Activated T-helper 1 cell treated with anti-CD3 and anti-CD28 coated beads, Interleukin-12 subunit alpha, Interleukin-12 subunit beta, Interleukin-2, Interleukin-4 antibody, amounts not matched to agents 30 ng/mL and 10 ng/mL and 1 ng/mL, durations not matched to agents 14 hours and 24 hours and 36 hours (primary cell): ENCODE measurements at regions not wholly inside any gene's neighbourhood (a gene's known extent, or its start where the extent isn't known, plus 50 kb on each side); places are given as distances from the start of the nearest gene placed in this dataset.
"Not testable (repeated sequence)": the region's sequence is repeated elsewhere in the genome, so short reads cannot be mapped to it uniquely, and the experiment has no call there.

Experiments
- DNase-seq: peaks from one replicate; pipeline ENCODE4 v3.0.0; 2021; ENCODE audit warnings: low spot score
- H3K27ac Mint-ChIP-seq: one replicate; pipeline ENCODE4 v1.8.0; 2021; ENCODE audit warnings: mild to moderate bottlenecking, mixed read lengths
- H3K27me3 Mint-ChIP-seq: one replicate; pipeline ENCODE4 v1.8.0; 2022; ENCODE audit warnings: mild to moderate bottlenecking, moderate library complexity, mixed read lengths; ENCODE audit not compliant: insufficient read depth
- H3K36me3 Mint-ChIP-seq: one replicate; pipeline ENCODE4 v1.8.0; 2021; ENCODE audit warnings: low read depth, mixed read lengths
- H3K4me1 Mint-ChIP-seq: one replicate; pipeline ENCODE4 v1.8.0; 2021; ENCODE audit warnings: low read depth, mixed read lengths
- H3K4me3 Mint-ChIP-seq: one replicate; pipeline ENCODE4 v1.8.0; 2021; ENCODE audit warnings: mild to moderate bottlenecking, moderate library complexity, mixed read lengths
- H3K9me3 Mint-ChIP-seq: one replicate; pipeline ENCODE4 v1.8.0; 2021; ENCODE audit warnings: mixed read lengths
- intact Hi-C: fragments of 100-400 bp; cut with micrococcal nuclease; formaldehyde crosslinking; loops from one replicate; pipeline ENCODE4 v1.15.1; 2024

DNA sequence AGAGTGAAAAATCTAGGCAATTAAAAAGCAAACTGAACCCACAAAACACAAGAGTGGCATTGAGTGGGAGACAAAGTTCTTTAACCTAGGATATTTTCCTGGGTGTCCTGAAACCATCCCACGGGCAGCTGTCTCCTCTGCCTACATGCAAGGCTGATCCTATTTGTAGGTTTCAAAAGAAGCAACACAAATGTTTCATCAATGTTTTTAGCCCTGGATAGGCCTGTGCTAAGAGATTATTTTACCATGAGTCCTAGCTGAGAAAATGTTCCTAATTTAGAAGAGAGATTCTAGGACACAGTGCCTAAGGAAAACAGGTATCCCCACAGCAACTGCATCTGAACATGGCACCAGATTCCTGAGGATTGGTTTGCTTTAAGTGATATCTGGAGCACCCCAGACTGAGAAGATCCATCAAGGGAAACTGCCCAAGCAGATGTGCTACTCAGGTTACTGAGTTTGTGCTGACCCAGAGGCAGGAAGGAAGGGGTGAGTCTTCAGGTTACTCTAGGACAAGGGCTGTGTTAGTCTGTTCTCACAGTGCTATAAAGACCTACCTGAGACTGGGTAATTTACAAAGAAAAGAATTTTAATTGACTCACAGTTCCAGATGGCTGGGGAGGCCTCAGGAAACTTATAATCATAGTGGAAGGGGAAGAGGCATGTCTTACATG, 111.6 kb upstream of the UST start:
- no peak for DNase-seq
- no peaks in the 10 kb centered on the region for H3K9me3 Mint-ChIP-seq
- H3K4me1 Mint-ChIP-seq: peaks cover 8% of the 10 kb centered on the region
- peaks cover 5% of the 10 kb centered on the region for H3K27me3 Mint-ChIP-seq
- intact Hi-C loops: no loop called here
- H3K4me3 Mint-ChIP-seq: no peak overlapping the region
- peak overlapping the region; percentile 9 for H3K27ac Mint-ChIP-seq
- no peaks in the 10 kb centered on the region for H3K36me3 Mint-ChIP-seq

DNA sequence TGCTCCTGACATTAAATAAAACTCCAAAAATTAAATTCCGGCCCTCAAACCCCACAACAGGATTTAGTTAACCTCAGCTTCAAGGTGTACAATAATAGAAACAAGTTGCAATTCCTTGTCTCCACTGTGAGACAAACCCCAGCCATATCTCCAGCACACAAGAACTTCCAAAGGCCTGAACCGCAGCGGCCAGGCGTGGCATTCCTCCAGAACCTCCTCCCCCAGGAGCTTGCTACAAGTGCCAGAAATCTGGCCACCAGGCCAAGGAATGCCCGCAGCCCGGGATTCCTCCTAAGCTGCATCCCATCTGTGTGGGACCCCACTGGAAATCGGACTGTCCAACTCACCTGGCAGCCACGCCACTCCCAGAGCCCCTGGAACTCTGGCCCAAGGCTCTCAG, 105.0 kb upstream of the UST start:
- H3K4me1 Mint-ChIP-seq, H3K27me3 Mint-ChIP-seq, intact Hi-C loops, H3K4me3 Mint-ChIP-seq, H3K9me3 Mint-ChIP-seq, DNase-seq, H3K27ac Mint-ChIP-seq, H3K36me3 Mint-ChIP-seq: not testable (repeated sequence)

DNA sequence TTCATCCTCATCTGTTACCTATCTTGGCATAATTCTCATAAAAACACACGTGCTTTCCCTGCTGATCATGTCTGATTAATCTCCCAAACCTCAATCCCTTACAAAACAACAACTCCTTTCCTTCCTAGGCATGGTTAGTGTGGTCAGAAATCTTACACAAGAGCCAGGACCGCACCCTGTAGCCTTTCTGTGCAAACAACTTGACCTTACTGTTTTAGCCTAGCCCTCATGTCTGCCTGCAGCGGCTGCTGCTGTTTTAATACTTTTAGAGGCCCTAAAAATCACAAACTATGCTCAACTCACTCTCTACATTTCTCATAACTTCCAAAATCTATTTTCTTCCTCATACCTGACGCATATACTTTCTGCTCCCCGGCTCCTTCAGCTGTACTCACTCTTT, 103.6 kb upstream of the UST start:
- H3K9me3 Mint-ChIP-seq, H3K36me3 Mint-ChIP-seq, H3K4me3 Mint-ChIP-seq, H3K4me1 Mint-ChIP-seq, H3K27ac Mint-ChIP-seq, H3K27me3 Mint-ChIP-seq, DNase-seq, intact Hi-C loops: not testable (repeated sequence)

DNA sequence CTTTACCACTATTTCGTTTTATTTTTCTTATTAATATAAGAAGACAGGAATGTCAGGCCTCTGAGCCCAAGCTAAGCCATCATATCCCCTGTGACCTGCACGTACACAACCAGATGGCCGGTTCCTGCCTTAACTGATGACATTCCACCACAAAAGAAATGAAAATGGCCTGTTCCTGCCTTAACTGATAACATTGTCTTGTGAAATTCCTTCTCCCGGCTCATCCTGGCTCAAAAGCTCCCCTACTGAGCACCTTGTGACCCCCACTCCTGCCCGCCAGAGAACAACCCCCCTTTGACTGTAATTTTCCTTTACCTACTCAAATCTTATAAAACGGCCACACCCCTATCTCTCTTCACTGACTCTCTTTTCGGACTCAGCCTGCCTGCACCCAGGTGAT, 101.8 kb upstream of the UST start:
- H3K4me3 Mint-ChIP-seq, H3K36me3 Mint-ChIP-seq, DNase-seq, H3K4me1 Mint-ChIP-seq, H3K27me3 Mint-ChIP-seq, H3K9me3 Mint-ChIP-seq, H3K27ac Mint-ChIP-seq, intact Hi-C loops: not testable (repeated sequence)

DNA sequence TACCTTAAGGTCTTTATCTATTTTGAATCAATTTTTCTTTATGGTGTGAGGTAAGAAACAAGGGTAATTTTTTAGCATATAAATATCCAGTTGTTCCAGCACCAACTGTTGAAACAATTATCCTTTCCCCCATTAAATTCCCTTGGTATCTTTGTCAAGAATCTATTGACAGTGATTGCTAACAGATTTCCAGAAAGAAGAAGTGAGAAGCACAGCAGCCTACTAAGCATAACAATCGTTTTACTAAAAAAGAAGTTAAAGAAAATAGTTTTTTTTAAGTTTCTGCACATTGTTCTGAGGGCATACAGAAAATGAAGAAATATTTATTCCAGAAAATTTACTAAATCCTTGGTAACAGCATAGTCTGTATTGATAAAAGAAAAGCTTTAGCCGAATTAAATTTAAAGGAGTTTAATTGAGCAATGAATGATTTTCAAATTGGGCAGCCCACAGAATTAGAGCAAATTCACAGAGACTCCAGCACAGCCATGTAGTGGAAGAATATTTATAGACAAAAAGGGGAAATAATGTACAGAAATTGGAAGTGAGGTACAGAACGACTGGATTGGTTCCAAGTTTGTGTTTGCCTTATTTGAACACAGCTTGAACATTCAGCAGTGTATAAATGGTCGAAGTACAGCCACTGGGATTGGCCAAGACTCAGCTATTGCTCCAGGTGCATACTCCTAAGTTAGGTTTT, 97.9 kb upstream of the UST start:
- no peaks in the 10 kb centered on the region for H3K27me3 Mint-ChIP-seq
- intact Hi-C loops: no loop called here
- no peaks in the 10 kb centered on the region for H3K4me1 Mint-ChIP-seq
- no peak overlapping the region for H3K4me3 Mint-ChIP-seq
- no peaks in the 10 kb centered on the region for H3K36me3 Mint-ChIP-seq
- no peak overlapping the region for H3K27ac Mint-ChIP-seq
- DNase-seq: no peak
- H3K9me3 Mint-ChIP-seq: peaks cover 14% of the 10 kb centered on the region

DNA sequence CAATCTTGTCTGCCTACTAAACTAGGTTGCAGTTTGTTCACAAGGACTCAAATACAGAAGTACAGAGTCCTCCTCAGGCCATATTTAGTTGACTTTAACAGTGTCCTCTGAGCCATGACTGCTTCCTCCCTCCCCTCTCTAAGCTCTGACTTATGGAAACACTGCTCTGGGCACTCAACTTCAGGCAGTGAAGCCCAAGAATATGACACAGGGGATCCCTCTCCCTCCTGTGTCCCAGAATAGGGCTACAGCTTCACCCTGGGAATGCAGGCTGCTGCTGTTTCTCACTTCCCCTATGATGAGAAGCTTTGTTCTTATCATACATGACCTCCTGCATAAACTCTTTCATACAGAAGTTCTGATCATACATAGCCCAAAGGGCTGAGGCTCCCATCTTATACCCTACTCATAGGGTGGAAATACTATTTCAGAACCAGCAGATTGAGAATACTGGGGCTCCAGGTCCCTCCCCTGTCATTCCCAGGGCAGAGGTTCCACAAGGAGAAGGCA, 97.3 kb upstream of the UST start:
- intact Hi-C loops: no loop called here

DNA sequence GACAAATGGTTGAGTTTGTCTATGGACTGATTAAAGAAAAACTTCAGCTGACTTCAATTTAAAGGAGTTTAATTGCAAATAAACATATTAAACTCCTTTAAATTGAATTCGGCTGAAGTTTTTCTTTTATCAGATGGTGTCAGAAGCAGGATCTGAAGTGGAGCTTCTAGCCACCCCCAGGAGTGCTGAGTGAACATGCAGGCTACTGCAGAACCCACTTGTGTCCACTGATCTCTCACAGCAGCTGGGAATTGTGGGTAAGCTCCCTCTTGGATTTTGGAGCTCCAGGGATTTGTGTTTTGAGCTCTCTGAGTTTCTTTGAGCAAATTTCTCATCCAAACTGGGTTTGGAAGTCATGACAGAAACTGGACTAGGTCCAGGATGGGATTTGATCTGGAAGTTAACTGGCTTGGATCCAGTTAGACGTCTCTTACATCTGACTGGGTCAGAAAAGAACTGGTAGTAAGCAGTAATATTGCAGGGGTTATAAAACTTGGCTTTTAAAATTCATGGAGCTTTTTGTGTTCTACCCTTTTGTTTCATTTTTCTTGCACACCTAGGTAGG, 95.8 kb upstream of the UST start:
- no peak overlapping the region for H3K4me3 Mint-ChIP-seq
- no peak overlapping the region for H3K27ac Mint-ChIP-seq
- H3K36me3 Mint-ChIP-seq: no peaks in the 10 kb centered on the region
- DNase-seq: no peak
- no peaks in the 10 kb centered on the region for H3K4me1 Mint-ChIP-seq
- intact Hi-C loops: no loop called here
- H3K9me3 Mint-ChIP-seq: peaks cover 14% of the 10 kb centered on the region
- H3K27me3 Mint-ChIP-seq: no peaks in the 10 kb centered on the region

More for the DNA sequence above, 97.3 kb upstream of the UST start:
- H3K4me1 Mint-ChIP-seq: no peaks in the 10 kb centered on the region
- no peak overlapping the region for H3K4me3 Mint-ChIP-seq
- no peak for DNase-seq
- H3K27me3 Mint-ChIP-seq: no peaks in the 10 kb centered on the region
- peaks cover 14% of the 10 kb centered on the region for H3K9me3 Mint-ChIP-seq
- H3K27ac Mint-ChIP-seq: no peak overlapping the region
- H3K36me3 Mint-ChIP-seq: no peaks in the 10 kb centered on the region

DNA sequence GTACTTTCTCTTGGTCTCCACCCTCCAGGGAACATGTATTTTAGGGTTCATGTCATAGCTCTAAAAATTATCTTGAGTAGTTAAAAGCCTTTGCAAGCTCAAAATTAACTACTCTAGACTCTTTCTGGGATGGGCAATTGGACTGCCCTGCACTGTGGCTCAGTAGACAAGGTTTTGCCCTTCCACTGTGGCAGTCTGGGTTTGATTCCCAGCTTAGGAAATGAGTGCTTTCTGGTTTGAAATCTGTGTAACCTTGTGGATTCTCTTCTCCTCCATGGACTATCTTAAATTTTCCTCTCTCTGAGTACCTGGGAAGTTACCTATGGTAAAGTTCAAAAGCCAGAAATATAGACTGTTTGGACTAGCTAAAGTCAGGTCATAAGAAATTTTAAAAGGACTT, 94.6 kb upstream of the UST start:
- Mint-ChIP-seq H3K9me3 (peaks cover 17% of the 10 kb centered on the region), H3K27ac (no peak overlapping the region)
- intact Hi-C loops: no loop called here

DNA sequence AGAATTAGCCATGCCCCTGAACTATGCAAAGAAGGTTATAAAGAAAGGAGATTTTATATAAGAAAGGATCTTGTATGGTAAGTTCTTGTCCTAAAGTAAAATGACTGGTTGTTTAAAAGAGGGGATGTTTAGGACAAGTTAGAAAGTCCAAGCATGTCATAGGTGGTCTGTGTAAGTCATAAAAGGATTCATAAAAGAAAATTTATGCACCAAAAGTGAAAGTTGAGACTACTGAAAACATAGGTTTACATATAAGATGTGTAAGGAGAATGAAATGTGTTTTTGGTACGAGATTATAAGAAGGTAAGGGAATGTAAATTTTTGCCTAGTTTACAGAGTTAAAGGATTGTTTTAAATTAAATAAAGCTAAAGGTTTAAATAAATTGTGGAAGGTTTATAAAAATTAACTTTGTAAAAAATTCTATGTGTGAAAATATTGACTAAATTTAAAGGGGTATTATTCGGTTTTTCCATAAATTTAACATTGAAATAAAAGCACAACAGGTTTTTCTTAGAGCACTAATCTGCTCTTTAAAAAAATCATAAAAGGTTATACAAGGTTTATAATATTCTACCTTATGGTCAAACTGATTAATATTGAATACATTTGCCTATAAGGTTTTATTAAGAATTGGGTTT, 93.6 kb upstream of the UST start:
- intact Hi-C loops: no loop called here

More for the DNA sequence above, 94.6 kb upstream of the UST start:
- Mint-ChIP-seq H3K4me3 (no peak overlapping the region), H3K36me3 (no peaks in the 10 kb centered on the region), H3K27me3 (no peaks in the 10 kb centered on the region), H3K4me1 (no peaks in the 10 kb centered on the region)
- no peak for DNase-seq

DNA sequence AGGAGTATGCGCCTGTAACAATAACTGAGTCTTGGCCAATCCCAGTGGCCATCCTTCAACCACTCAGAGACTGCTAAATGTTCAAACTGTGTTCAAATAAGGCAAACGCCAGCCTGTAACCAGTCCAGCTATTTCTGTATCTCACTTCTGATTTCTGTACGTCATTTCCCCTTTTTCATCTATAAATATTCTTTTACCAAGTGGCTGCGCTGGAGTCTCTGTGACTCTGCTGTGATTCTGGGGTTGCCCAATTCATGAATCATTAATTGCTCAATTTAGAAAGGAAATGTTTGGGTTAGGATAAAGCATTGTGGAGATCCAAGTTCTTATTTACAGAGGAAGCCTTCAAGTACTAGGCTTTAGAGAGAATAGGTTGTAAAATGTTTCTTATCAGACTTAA, 89.8 kb upstream of the UST start:
- peaks cover 4% of the 10 kb centered on the region for H3K27me3 Mint-ChIP-seq
- H3K4me3 Mint-ChIP-seq: no peak overlapping the region
- H3K9me3 Mint-ChIP-seq: peaks cover 21% of the 10 kb centered on the region
- H3K27ac Mint-ChIP-seq: no peak overlapping the region
- DNase-seq: no peak
- no peaks in the 10 kb centered on the region for H3K36me3 Mint-ChIP-seq
- H3K4me1 Mint-ChIP-seq: no peaks in the 10 kb centered on the region
- intact Hi-C loops: no loop called here

More for the DNA sequence above, 93.6 kb upstream of the UST start:
- H3K36me3 Mint-ChIP-seq: no peaks in the 10 kb centered on the region
- peaks cover 19% of the 10 kb centered on the region for H3K9me3 Mint-ChIP-seq
- no peak overlapping the region for H3K27ac Mint-ChIP-seq
- H3K4me3 Mint-ChIP-seq: no peak overlapping the region
- no peak for DNase-seq
- H3K27me3 Mint-ChIP-seq: no peaks in the 10 kb centered on the region
- no peaks in the 10 kb centered on the region for H3K4me1 Mint-ChIP-seq

DNA sequence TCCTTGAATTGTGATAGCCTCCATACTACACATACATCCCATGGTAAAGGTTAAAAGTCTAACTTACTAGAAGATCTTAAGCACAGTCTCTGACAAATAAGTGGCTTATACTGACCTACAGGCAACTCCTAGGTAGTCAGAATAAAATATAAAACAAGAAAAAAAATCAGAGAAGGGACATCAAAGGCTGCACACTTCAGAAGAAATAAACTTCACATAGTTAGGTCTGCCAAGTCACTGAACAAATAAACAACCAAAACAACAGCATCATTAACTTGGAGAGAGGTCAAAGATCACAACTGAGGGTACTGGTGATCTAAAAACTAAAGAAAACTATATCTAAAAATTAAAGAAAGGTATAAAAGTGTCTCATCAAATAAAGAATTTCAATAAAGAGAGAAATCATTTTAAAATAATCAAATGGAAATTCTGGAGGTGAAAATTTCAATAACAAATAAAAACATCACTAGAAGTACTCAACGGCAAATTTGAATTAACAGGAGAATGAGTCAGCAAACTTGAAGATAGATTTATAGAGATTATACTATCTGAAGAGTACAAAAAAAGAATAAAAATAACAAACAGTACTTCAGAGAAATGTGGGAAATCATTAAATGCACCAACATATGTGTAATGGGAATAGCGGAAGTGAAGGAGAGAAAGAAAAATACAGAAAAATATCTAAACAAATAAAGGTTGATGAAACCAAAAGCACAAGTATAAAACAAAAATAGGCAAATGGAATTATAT, 88.0 kb upstream of the UST start:
- peaks cover 4% of the 10 kb centered on the region for H3K27me3 Mint-ChIP-seq
- no peak overlapping the region for H3K27ac Mint-ChIP-seq
- H3K36me3 Mint-ChIP-seq: no peaks in the 10 kb centered on the region
- DNase-seq: no peak
- H3K9me3 Mint-ChIP-seq: peaks cover 9% of the 10 kb centered on the region
- no peak overlapping the region for H3K4me3 Mint-ChIP-seq
- no peaks in the 10 kb centered on the region for H3K4me1 Mint-ChIP-seq
- intact Hi-C loops: no loop called here

DNA sequence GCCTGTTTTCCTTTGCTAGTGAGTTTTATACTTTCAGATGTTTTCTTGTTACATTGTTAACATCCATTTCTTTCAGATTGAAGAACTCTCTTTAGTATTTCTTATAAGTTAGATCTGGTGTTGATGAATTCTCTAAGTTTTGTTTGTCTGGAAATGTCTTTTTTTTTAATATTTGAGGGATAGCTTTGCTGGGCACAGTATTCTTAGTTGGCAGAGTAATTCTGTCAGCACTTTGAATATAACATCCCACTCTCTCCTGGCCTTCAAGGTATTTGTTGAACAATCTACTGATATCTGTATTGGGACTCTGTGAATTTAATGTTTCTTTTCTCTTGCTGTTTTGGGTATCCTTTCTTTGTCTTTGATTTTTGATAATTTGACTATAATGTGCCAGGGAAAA, 79.4 kb upstream of the UST start:
- intact Hi-C loops: no loop called here
- H3K27ac Mint-ChIP-seq: no peak overlapping the region
- H3K9me3 Mint-ChIP-seq: peaks cover 32% of the 10 kb centered on the region

More for the DNA sequence above, 79.4 kb upstream of the UST start:
- H3K4me1 Mint-ChIP-seq: no peaks in the 10 kb centered on the region
- no peaks in the 10 kb centered on the region for H3K36me3 Mint-ChIP-seq
- no peak overlapping the region for H3K4me3 Mint-ChIP-seq
- peaks cover 2% of the 10 kb centered on the region for H3K27me3 Mint-ChIP-seq
- DNase-seq: no peak
